ENCODE measurements at regions not wholly inside any gene's neighbourhood (a gene's known extent, or its start where the extent isn't known, plus 50 kb on each side); places are given as distances from the start of the nearest gene placed in this dataset.
A peak's percentile ranks its signal among the peaks of the same experiment; 100 is the strongest.
"Not testable (repeated sequence)": the region's sequence is repeated elsewhere in the genome, so short reads cannot be mapped to it uniquely, and the experiment has no call there.

DNA sequence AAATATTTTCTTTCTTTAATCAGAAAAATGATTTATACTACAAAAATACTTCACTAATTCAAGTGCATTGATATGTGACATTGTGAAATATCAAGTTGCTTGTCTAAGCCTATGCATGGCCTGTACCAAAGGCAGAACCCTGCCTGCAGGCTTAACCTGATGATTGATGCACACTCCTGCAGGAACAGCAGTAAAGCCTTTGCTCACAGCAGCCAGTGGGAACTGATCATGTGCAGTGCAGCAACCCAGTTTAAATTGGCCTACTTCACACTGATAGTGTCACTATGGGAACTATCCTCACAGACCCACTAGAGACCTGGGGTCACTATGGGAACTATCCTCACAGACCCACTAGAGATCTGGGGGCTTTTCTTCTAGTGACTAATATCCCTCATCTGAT, 603.8 kb downstream of the RAPGEF2 start:
- DNase-seq (ENCODE audit: low read depth): no peak
- no peak for TF ChIP-seq CTCF (IDR thresholded peaks at IDR 0.05; ENCODE audit: insufficient read depth, low read depth, low read length, missing control alignments)
- H3K4me3 ChIP-seq (ENCODE audit: low read length): no peak overlapping the region

GRCh38 chr4:159715180-159715579, 612.3 kb downstream of the RAPGEF2 start:
- not testable (repeated sequence) for DNase-seq (ENCODE audit: low read depth); H3K4me3 ChIP-seq (ENCODE audit: low read length)

GRCh38 chr4:159719531-159719930, 616.7 kb downstream of the RAPGEF2 start:
- no peak overlapping the region for H3K4me3 ChIP-seq (ENCODE audit: low read length)
- no peak for DNase-seq (ENCODE audit: low read depth)
- TF ChIP-seq CTCF (IDR thresholded peaks at IDR 0.05; ENCODE audit: insufficient read depth, low read depth, low read length, missing control alignments): no peak

DNA sequence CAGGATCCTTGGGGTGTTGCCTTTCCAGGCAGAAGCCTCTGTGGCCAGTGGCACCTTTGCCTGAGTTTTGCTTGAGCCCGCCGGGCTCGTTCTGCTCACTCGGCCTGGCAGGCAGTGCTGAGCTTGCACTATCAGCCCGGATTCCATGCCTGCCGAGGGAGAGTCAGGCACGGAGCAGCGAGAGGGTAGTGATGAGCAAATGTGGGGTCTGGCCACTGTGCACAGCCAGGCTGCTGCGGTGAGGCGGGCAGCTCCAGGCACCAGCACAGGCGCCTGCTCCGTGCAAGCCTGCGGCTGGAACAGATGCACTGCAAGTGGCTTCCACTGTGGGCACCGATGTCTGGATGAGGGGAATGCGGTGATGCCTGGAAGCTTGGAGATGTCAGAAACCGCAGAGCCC, 619.2 kb downstream of the RAPGEF2 start:
- no peak for DNase-seq (ENCODE audit: low read depth)
- TF ChIP-seq CTCF (IDR thresholded peaks at IDR 0.05; ENCODE audit: insufficient read depth, low read depth, low read length, missing control alignments): no peak

DNA sequence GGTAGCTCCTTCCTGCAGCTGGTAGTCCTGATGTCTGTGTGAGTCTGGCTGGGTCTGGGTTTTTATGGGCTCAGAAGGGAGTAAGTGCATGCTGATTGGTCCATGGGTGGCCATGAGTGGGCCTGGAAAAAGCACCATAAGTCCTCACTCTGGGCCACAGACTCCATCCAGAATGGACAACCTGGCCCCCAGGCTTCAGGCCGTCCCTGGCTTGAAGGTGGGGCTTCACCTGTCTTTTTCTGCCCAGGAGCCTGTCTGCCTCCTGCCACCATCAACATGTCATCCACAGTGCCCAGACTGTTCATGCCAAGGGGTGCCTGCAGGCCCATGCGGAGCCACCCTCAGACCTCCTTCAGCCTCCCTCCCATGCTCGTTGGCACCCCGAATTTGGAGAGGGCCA, 620.0 kb downstream of the RAPGEF2 start:
- no peak for TF ChIP-seq CTCF (IDR thresholded peaks at IDR 0.05; ENCODE audit: insufficient read depth, low read depth, low read length, missing control alignments)
- no peak overlapping the region for H3K4me3 ChIP-seq (ENCODE audit: low read length)
- no peak for DNase-seq (ENCODE audit: low read depth)

More for the DNA sequence above, 619.2 kb downstream of the RAPGEF2 start:
- H3K4me3 ChIP-seq (ENCODE audit: low read length): no peak overlapping the region

GRCh38 chr4:159723341-159724048, 620.6 kb downstream of the RAPGEF2 start:
- H3K4me3 ChIP-seq (ENCODE audit: low read length): no peak overlapping the region
- no peak for TF ChIP-seq CTCF (IDR thresholded peaks at IDR 0.05; ENCODE audit: insufficient read depth, low read depth, low read length, missing control alignments)
- peak; percentile 41 for DNase-seq (ENCODE audit: low read depth)

- peak; percentile 18 for DNase-seq (ENCODE audit: low read depth)
- no peak overlapping the region for H3K4me3 ChIP-seq (ENCODE audit: low read length)
- no peak for TF ChIP-seq CTCF (IDR thresholded peaks at IDR 0.05; ENCODE audit: insufficient read depth, low read depth, low read length, missing control alignments)
Measured at GRCh38 chr4:159725571-159725970, 622.7 kb downstream of the RAPGEF2 start.
